CD4-positive, alpha-beta memory T cell (primary cell): ENCODE measurements at regions not wholly inside any gene's neighbourhood (a gene's known extent, or its start where the extent isn't known, plus 50 kb on each side); places are given as distances from the start of the nearest gene placed in this dataset.

Experiments used
- CTCF ChIA-PET: fragments of 350-600 bp; sonication (Branson Sonifier 250); formaldehyde crosslinking; loops from one replicate; lab custom pipeline; 2021; ENCODE audit warnings: inconsistent platforms; ENCODE audit not compliant: partially characterized antibody; lab: Charles Lee
- POLR2A ChIA-PET: fragments of 350-600 bp; sonication (Branson Sonifier 250); formaldehyde crosslinking; loops from one replicate; lab custom pipeline; 2021; ENCODE audit not compliant: partially characterized antibody; lab: Charles Lee
- DNase-seq, 5 donors: peaks; one replicate each; pipeline versions ENCODE4 v3.0.0 to v3.0.0-alpha.2; 2020 to 2022; ENCODE audit warnings: mixed read lengths in 1 of 5
- H3K27ac ChIP-seq: one replicate; pipeline ENCODE4 v1.7.0; 2013; ENCODE audit warnings: low read depth, low read length
- H3K27me3 ChIP-seq: 2 replicates; pipeline ENCODE4 v1.7.0; 2013; ENCODE audit warnings: mild to moderate bottlenecking, low read length, moderate library complexity; ENCODE audit not compliant: insufficient read depth
- H3K36me3 ChIP-seq: 2 replicates; pipeline ENCODE4 v1.7.0; 2013; ENCODE audit warnings: mild to moderate bottlenecking, low read length, moderate library complexity; ENCODE audit not compliant: insufficient read depth
- H3K4me1 ChIP-seq: 2 replicates; pipeline ENCODE4 v1.7.0; 2013; ENCODE audit warnings: mild to moderate bottlenecking, low read length, moderate library complexity; ENCODE audit not compliant: insufficient read depth
- H3K4me3 ChIP-seq, 2 donors: one replicate each; pipeline ENCODE4 v1.7.0; 2013; ENCODE audit warnings: low read length in 2 of 2, mild to moderate bottlenecking in 1 of 2
- H3K9me3 ChIP-seq, 2 donors: one replicate each; pipeline ENCODE4 v1.7.0; 2013; ENCODE audit warnings: low read length in 2 of 2, control low read depth in 1 of 2; ENCODE audit not compliant: control insufficient read depth in 1 of 2
- H3K27ac Mint-ChIP-seq, 7 donors: one replicate each; pipeline ENCODE4 v1.8.0; 2020 to 2021; ENCODE audit warnings: mixed read lengths in 7 of 7, mild to moderate bottlenecking in 6 of 7, inconsistent platforms in 3 of 7, moderate library complexity in 3 of 7
- H3K27me3 Mint-ChIP-seq, 2 donors: one replicate each; pipeline ENCODE4 v1.8.0; 2020 to 2021; ENCODE audit warnings: mixed read lengths in 2 of 2
- H3K36me3 Mint-ChIP-seq, 2 donors: one replicate each; pipeline ENCODE4 v1.8.0; 2020 to 2021; ENCODE audit warnings: mixed read lengths in 2 of 2, inconsistent platforms in 1 of 2, mild to moderate bottlenecking in 1 of 2
- H3K4me1 Mint-ChIP-seq, 4 donors: one replicate each; pipeline ENCODE4 v1.8.0; 2020 to 2021; ENCODE audit warnings: mixed read lengths in 4 of 4, mild to moderate bottlenecking in 1 of 4
- H3K4me3 Mint-ChIP-seq, 8 donors: one replicate each; pipeline ENCODE4 v1.8.0; 2020 to 2021; ENCODE audit warnings: mixed read lengths in 8 of 8, mild to moderate bottlenecking in 7 of 8, moderate library complexity in 6 of 8, inconsistent platforms in 3 of 8
- H3K9me3 Mint-ChIP-seq, 8 donors: one replicate each; pipeline ENCODE4 v1.8.0; 2020 to 2021; ENCODE audit warnings: mixed read lengths in 8 of 8, mild to moderate bottlenecking in 5 of 8, inconsistent platforms in 3 of 8, moderate library complexity in 1 of 8
- intact Hi-C: fragments of 100-400 bp; cut with micrococcal nuclease; formaldehyde crosslinking; loops from one replicate; pipeline ENCODE4 v1.15.1; 2023

GRCh38 chr11:8779107-8779506 lies 96.5 kb downstream of the RPL27A start:
- no peak for DNase-seq
- peaks cover 0 to 2% (median 0%) of the 10 kb centered on the region in 8 donors for H3K9me3 Mint-ChIP-seq
- no peaks in the 10 kb centered on the region for H3K4me1 ChIP-seq
- no peaks in the 10 kb centered on the region for H3K27me3 ChIP-seq
- H3K27me3 Mint-ChIP-seq: peaks cover 14 to 20% of the 10 kb centered on the region in 2 donors
- no peak overlapping the region for H3K4me3 Mint-ChIP-seq
- ChIA-PET POLR2A (no interaction called here), CTCF (interaction anchor here (0.7 kb wide), 2 partner anchors 416 to 584 kb away, joined by 3 to 4 read pairs; no protein-coding TSS in a partner anchor)
- intact Hi-C loops: no loop called here
- H3K36me3 Mint-ChIP-seq: no peaks in the 10 kb centered on the region
- no peak overlapping the region for H3K4me3 ChIP-seq
- no peak overlapping the region for H3K27ac ChIP-seq
- no peaks in the 10 kb centered on the region for H3K4me1 Mint-ChIP-seq
- H3K36me3 ChIP-seq: no peaks in the 10 kb centered on the region
- no peaks in the 10 kb centered on the region for H3K9me3 ChIP-seq
- H3K27ac Mint-ChIP-seq: no peak overlapping the region

GRCh38 chr11:8779732-8780131 lies 97.1 kb downstream of the RPL27A start:
- no peak for DNase-seq
- H3K27ac Mint-ChIP-seq: no peak overlapping the region
- ChIA-PET POLR2A (no interaction called here), CTCF (interaction anchor here (0.7 kb wide), 2 partner anchors 416 to 584 kb away, joined by 3 to 4 read pairs; no protein-coding TSS in a partner anchor)
- H3K9me3 Mint-ChIP-seq: peaks cover 0 to 2% (median 0%) of the 10 kb centered on the region in 8 donors
- no peak overlapping the region for H3K4me3 ChIP-seq
- H3K9me3 ChIP-seq: no peaks in the 10 kb centered on the region
- no peaks in the 10 kb centered on the region for H3K27me3 ChIP-seq
- H3K27ac ChIP-seq: no peak overlapping the region
- H3K4me3 Mint-ChIP-seq: no peak overlapping the region
- no peaks in the 10 kb centered on the region for H3K36me3 Mint-ChIP-seq
- no peaks in the 10 kb centered on the region for H3K36me3 ChIP-seq
- intact Hi-C loops: no loop called here
- H3K4me1 ChIP-seq: no peaks in the 10 kb centered on the region
- no peaks in the 10 kb centered on the region for H3K4me1 Mint-ChIP-seq
- H3K27me3 Mint-ChIP-seq: peaks cover 14 to 20% of the 10 kb centered on the region in 2 donors

- H3K27me3 Mint-ChIP-seq: peaks cover 9 to 13% of the 10 kb centered on the region in 2 donors
- H3K27me3 ChIP-seq: no peaks in the 10 kb centered on the region
- H3K4me1 Mint-ChIP-seq: no peaks in the 10 kb centered on the region
- H3K9me3 Mint-ChIP-seq: peaks cover 0 to 2% (median 0%) of the 10 kb centered on the region in 8 donors
- H3K4me3 Mint-ChIP-seq: no peak overlapping the region
- no peaks in the 10 kb centered on the region for H3K9me3 ChIP-seq
- H3K27ac Mint-ChIP-seq: no peak overlapping the region
- ChIA-PET CTCF (no interaction called here), POLR2A (no interaction called here)
- no peak for DNase-seq
- H3K4me1 ChIP-seq: no peaks in the 10 kb centered on the region
- H3K36me3 ChIP-seq: no peaks in the 10 kb centered on the region
- intact Hi-C loops: no loop called here
- H3K36me3 Mint-ChIP-seq: no peaks in the 10 kb centered on the region
- no peak overlapping the region for H3K27ac ChIP-seq
- no peak overlapping the region for H3K4me3 ChIP-seq
Measured at GRCh38 chr11:8784954-8785353, 102.4 kb downstream of the RPL27A start.

DNA sequence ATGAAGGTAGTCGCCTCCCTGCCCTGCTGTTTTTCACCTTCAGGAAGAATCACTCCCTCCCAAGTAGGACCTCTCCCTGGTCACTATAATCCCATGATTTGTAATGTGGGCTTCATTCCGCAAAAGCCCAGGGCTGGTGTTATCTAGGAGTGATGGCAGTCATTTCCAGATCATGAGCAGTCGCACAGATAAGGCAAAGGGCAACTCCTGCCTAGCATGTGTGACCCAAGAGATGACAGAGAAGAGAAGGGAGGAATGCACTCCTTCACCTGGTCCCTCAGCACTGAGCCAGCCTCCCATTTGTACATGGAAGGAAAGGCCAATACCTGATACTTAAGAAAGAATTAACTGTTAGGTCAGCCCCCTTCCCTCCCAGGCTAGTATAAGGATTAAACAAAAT lies 102.9 kb downstream of the RPL27A start:
- Mint-ChIP-seq H3K27me3 (peaks cover 4 to 9% of the 10 kb centered on the region in 2 donors), H3K4me3 (no peak overlapping the region), H3K27ac (no peak overlapping the region), H3K9me3 (peaks cover 0 to 2% (median 0%) of the 10 kb centered on the region in 8 donors), H3K36me3 (no peaks in the 10 kb centered on the region), H3K4me1 (no peaks in the 10 kb centered on the region)
- H3K4me1 ChIP-seq: no peaks in the 10 kb centered on the region
- H3K9me3 ChIP-seq: no peaks in the 10 kb centered on the region
- no peak overlapping the region for H3K27ac ChIP-seq
- intact Hi-C loops: no loop called here
- DNase-seq: no peak
- POLR2A ChIA-PET: no interaction called here
- no peaks in the 10 kb centered on the region for H3K27me3 ChIP-seq
- CTCF ChIA-PET: no interaction called here
- no peaks in the 10 kb centered on the region for H3K36me3 ChIP-seq
- H3K4me3 ChIP-seq: no peak overlapping the region

- H3K9me3 ChIP-seq: no peaks in the 10 kb centered on the region
- Mint-ChIP-seq H3K36me3 (no peaks in the 10 kb centered on the region), H3K4me3 (no peak overlapping the region), H3K27ac (no peak overlapping the region), H3K4me1 (no peaks in the 10 kb centered on the region), H3K27me3 (peaks cover 3 to 5% of the 10 kb centered on the region in 2 donors), H3K9me3 (no peaks in the 10 kb centered on the region)
- no peak overlapping the region for H3K4me3 ChIP-seq
- no peak for DNase-seq
- H3K27ac ChIP-seq: no peak overlapping the region
- intact Hi-C loops: no loop called here
- POLR2A ChIA-PET: no interaction called here
- H3K4me1 ChIP-seq: no peaks in the 10 kb centered on the region
- CTCF ChIA-PET: no interaction called here
- no peaks in the 10 kb centered on the region for H3K36me3 ChIP-seq
- no peaks in the 10 kb centered on the region for H3K27me3 ChIP-seq
Measured at GRCh38 chr11:8785998-8786397, 103.4 kb downstream of the RPL27A start.

DNA sequence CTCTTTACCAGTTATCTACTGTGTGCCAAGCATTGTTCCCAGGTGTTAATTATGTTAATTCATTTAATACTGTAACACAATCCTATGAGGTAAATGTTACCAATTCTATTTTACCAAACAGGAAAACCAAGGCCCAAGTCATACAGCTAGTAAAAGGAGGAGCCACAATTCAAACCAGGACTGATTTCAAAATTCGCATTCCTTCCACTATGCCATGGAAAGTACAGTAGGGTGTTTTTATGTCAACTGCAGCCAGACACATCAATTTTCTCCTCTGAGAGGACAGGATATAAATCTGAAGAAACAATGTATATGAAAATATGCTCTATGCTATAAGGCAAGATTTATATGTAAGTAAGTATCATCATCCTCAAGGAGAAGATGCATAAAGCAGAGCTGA lies 104.3 kb downstream of the RPL27A start:
- no peaks in the 10 kb centered on the region for H3K9me3 ChIP-seq
- Mint-ChIP-seq H3K27ac (no peak overlapping the region), H3K4me3 (no peak overlapping the region), H3K9me3 (no peaks in the 10 kb centered on the region), H3K27me3 (no peaks in the 10 kb centered on the region), H3K36me3 (no peaks in the 10 kb centered on the region), H3K4me1 (no peaks in the 10 kb centered on the region)
- H3K4me3 ChIP-seq: no peak overlapping the region
- no peaks in the 10 kb centered on the region for H3K27me3 ChIP-seq
- POLR2A ChIA-PET: no interaction called here
- no peaks in the 10 kb centered on the region for H3K36me3 ChIP-seq
- DNase-seq: no peak
- intact Hi-C loops: no loop called here
- no peaks in the 10 kb centered on the region for H3K4me1 ChIP-seq
- CTCF ChIA-PET: no interaction called here
- no peak overlapping the region for H3K27ac ChIP-seq

DNA sequence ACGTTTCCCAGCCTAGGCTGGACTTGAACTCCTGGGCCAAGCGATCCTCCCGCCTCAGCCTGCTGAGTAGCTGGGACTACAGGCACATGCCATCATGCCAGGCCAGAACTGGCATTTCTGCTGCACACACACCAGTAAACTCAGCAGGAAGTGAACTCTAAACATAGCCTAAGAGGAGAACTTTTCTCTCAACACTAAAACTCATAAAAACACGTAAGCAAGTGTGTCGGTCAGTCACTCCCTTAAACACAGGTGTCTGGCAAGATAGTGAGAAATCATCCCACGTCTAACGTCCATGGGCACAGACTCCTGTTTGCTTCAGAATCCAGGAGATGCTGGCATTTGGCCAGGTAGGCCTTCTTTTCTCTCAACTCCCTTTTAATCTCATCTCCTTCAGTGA lies 104.8 kb downstream of the RPL27A start:
- CTCF ChIA-PET: no interaction called here
- Histone ChIP-seq H3K36me3 (no peaks in the 10 kb centered on the region), H3K9me3 (no peaks in the 10 kb centered on the region), H3K4me1 (no peaks in the 10 kb centered on the region), H3K27me3 (no peaks in the 10 kb centered on the region), H3K27ac (no peak overlapping the region), H3K4me3 (no peak overlapping the region)
- no peaks in the 10 kb centered on the region for H3K9me3 Mint-ChIP-seq
- H3K4me3 Mint-ChIP-seq: no peak overlapping the region
- no peaks in the 10 kb centered on the region for H3K36me3 Mint-ChIP-seq
- intact Hi-C loops: no loop called here
- POLR2A ChIA-PET: no interaction called here
- no peaks in the 10 kb centered on the region for H3K27me3 Mint-ChIP-seq
- H3K4me1 Mint-ChIP-seq: no peaks in the 10 kb centered on the region
- H3K27ac Mint-ChIP-seq: no peak overlapping the region
- DNase-seq: no peak

DNA sequence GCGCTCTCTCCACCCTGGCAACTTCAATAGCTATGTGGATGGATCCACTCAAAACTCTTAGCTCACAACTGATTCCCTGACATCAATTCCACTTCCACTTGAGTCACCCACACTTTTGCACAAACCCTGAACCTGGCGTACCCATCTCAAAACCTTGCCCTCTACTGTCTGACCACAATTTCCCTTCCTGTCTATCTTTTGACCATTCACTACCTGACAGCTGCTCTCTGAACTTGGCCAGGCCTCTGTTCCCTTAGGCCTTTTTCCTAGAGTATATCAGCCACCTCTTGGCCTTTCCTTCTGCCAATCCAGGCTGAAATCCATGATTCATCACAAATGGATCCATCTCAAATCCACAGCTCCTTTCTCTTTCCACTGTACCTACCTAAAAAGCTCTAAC lies 106.0 kb downstream of the RPL27A start:
- Mint-ChIP-seq H3K9me3 (no peaks in the 10 kb centered on the region), H3K4me1 (no peaks in the 10 kb centered on the region), H3K4me3 (no peak overlapping the region), H3K27ac (no peak overlapping the region), H3K36me3 (no peaks in the 10 kb centered on the region), H3K27me3 (no peaks in the 10 kb centered on the region)
- Histone ChIP-seq H3K9me3 (no peaks in the 10 kb centered on the region), H3K36me3 (no peaks in the 10 kb centered on the region), H3K27me3 (no peaks in the 10 kb centered on the region), H3K4me1 (no peaks in the 10 kb centered on the region), H3K27ac (no peak overlapping the region), H3K4me3 (no peak overlapping the region)
- ChIA-PET POLR2A (no interaction called here), CTCF (no interaction called here)
- no peak for DNase-seq
- intact Hi-C loops: no loop called here
